ENCODE measurements at regions not wholly inside any gene's neighbourhood (a gene's known extent, or its start where the extent isn't known, plus 50 kb on each side); places are given as distances from the start of the nearest gene placed in this dataset.
"Not testable (repeated sequence)": the region's sequence is repeated elsewhere in the genome, so short reads cannot be mapped to it uniquely, and the experiment has no call there.

DNA sequence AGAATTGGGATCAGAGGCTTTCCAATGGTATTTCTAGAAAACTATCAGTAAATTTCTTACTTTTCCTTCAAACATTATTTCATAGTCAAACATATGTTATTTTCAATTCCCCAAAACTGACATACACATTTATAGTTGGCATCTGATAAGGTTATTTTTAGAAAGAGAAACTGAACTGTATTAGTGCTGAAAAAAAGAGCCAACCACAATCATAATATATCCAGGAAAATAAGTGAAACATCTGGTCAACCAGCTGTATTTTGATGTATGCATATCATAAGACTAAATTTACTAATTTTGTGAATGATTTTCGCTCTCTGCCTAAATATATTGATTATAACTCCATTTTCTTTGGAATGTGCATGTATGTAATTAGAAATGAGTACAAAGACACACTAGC, 554.2 kb downstream of the FLRT2 start:
- Mint-ChIP-seq H3K4me3 (no peak overlapping the region), H3K9me3 (peaks cover 12% of the 10 kb centered on the region), H3K4me1 (ENCODE audit: low read depth) (no peaks in the 10 kb centered on the region), H3K36me3 (ENCODE audit: low read depth) (peaks cover 10% of the 10 kb centered on the region), H3K27ac (no peak overlapping the region), H3K27me3 (no peaks in the 10 kb centered on the region)

DNA sequence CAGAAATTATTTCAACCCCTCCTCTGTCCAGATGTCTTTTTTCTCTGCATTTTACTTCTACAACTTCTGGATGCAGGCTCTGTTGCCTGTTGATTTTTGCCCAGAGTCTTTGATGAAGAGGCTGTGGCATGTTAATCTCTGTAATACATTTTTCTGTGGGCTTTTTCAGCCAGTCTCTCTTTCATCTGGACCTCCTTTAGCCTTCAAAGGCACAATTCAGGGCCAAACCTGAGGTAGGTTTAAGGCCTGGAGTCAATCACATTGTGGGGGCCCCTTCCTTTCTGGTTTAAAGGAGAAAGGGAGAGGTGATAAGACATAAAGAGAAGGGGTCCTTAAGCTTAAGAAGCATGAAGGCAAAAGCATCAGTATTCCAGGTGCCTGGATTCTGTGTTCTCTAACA, 553.7 kb downstream of the FLRT2 start:
- no peaks in the 10 kb centered on the region for H3K4me1 Mint-ChIP-seq (ENCODE audit: low read depth)
- H3K27me3 Mint-ChIP-seq: no peaks in the 10 kb centered on the region
- peaks cover 12% of the 10 kb centered on the region for H3K9me3 Mint-ChIP-seq
- no peak overlapping the region for H3K27ac Mint-ChIP-seq
- H3K4me3 Mint-ChIP-seq: no peak overlapping the region
- peaks cover 10% of the 10 kb centered on the region for H3K36me3 Mint-ChIP-seq (ENCODE audit: low read depth)

DNA sequence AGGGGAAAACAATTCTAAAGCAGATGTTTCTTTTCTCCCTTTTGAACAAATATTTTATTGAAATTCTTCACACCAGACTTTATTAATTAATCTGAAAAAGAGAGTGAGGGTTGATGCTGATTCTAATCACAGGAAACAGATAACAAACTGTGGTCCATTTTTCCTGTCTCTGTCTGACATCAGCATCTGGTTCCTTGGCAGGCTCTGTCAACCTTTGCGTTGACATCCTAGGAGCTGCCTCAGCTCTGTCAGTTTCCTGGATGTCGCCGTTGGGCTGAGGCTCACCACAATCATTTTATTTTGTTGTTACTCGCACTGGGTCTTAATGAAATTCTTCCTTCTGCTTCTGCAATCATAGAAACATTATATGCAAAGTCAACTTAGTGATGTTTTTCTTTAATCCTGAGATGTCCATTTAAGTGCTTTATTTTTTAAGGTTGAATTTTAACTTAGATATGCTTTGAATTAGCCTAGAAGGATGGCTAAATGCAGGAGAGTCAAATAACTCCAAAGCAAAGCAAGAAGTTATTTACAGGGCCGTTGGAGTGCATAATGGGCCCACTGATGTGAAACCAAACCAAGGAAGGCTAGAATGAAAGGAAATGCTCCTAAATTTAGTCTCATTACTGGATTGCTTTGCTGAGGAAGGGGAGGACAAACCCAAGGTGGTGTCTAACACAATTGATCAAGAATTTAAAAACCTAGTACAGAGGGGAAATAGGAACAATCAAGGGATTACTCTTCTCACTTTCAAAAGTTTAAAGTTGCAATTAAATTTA, 542.4 kb downstream of the FLRT2 start:
- Mint-ChIP-seq H3K27me3 (no peaks in the 10 kb centered on the region), H3K27ac (no peak overlapping the region), H3K36me3 (ENCODE audit: low read depth) (no peaks in the 10 kb centered on the region), H3K4me3 (no peak overlapping the region), H3K4me1 (ENCODE audit: low read depth) (peaks cover 10% of the 10 kb centered on the region), H3K9me3 (no peaks in the 10 kb centered on the region)

DNA sequence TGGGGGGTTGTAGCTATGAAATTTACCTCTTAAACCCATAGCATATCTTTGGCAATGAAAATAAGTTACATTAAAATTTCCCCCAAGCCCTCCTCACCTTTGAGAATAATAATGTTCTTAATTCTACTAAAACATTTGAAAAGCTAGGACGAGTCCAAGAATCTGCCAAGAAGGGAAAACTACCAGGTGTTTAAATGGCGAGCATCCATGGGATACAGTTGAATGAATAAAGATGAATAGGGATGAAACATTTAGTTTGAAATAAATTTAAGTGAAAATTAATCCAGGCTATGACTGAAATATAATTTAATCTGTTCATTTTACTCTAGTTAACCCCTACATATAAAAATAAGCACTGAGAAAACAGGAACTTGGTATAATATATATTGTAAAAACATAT, 536.7 kb downstream of the FLRT2 start:
- no peaks in the 10 kb centered on the region for H3K36me3 Mint-ChIP-seq (ENCODE audit: low read depth)
- H3K27me3 Mint-ChIP-seq: no peaks in the 10 kb centered on the region
- H3K9me3 Mint-ChIP-seq: no peaks in the 10 kb centered on the region
- H3K4me3 Mint-ChIP-seq: no peak overlapping the region
- H3K4me1 Mint-ChIP-seq (ENCODE audit: low read depth): no peaks in the 10 kb centered on the region
- no peak overlapping the region for H3K27ac Mint-ChIP-seq

DNA sequence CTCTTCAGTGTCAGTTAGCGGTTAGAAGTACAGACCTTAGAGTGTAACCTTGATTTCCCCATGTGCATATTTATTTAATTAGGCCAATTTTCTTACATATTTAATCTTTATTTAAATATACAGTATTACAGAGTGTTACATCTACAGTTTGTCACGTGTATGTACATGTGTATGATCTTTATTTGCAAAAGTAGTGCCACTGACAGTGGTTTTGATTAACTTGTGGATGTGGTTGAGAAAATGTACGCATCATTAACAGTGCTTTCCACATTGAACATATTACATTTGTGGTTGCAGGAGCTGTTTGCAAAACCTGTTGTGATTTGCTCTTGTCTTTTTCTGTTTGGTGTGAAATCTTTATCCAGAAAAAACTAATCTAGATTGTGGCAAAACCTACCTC, 535.5 kb downstream of the FLRT2 start:
- H3K27ac Mint-ChIP-seq: no peak overlapping the region
- no peak overlapping the region for H3K4me3 Mint-ChIP-seq
- no peaks in the 10 kb centered on the region for H3K36me3 Mint-ChIP-seq (ENCODE audit: low read depth)
- no peaks in the 10 kb centered on the region for H3K9me3 Mint-ChIP-seq
- H3K27me3 Mint-ChIP-seq: no peaks in the 10 kb centered on the region
- no peaks in the 10 kb centered on the region for H3K4me1 Mint-ChIP-seq (ENCODE audit: low read depth)

- not testable (repeated sequence) for H3K27me3 Mint-ChIP-seq; H3K4me1 Mint-ChIP-seq (ENCODE audit: low read depth); H3K4me3 Mint-ChIP-seq; H3K27ac Mint-ChIP-seq; H3K36me3 Mint-ChIP-seq (ENCODE audit: low read depth); H3K9me3 Mint-ChIP-seq
These were observed 534.7 kb downstream of the FLRT2 start for GRCh38 chr14:86064595-86064994.

DNA sequence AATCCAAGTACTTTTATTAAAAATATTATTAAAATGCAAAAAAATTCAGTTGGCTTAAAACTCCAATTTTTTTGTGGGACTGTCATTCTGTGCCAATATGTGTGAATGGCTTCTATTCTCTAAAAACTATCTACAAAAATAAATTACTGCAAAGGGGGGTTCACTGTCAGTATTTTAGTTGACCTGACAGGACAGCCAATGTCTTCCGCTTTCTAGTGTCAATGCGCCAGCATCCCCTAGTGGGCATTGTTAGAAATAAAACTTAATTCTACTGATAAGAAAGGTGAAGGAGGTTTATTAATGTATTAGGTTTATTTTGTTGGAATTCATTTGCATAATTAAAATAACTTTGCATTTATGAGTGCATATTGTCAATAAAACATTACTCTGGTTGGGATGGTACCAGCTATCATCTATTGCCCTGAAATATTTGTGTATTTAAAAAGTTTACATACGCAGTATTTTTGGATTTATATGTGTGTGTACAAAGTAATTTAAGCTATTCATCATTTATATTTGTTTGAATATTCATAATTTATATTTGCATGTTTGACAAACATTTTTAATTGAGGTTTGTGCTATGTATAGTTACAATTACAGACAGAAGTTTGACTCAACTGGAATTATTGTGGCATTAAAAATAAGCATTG, 527.2 kb downstream of the FLRT2 start:
- H3K9me3 Mint-ChIP-seq: no peaks in the 10 kb centered on the region
- no peaks in the 10 kb centered on the region for H3K36me3 Mint-ChIP-seq (ENCODE audit: low read depth)
- no peaks in the 10 kb centered on the region for H3K27me3 Mint-ChIP-seq
- H3K27ac Mint-ChIP-seq: no peak overlapping the region
- H3K4me1 Mint-ChIP-seq (ENCODE audit: low read depth): peaks cover 4% of the 10 kb centered on the region
- no peak overlapping the region for H3K4me3 Mint-ChIP-seq

DNA sequence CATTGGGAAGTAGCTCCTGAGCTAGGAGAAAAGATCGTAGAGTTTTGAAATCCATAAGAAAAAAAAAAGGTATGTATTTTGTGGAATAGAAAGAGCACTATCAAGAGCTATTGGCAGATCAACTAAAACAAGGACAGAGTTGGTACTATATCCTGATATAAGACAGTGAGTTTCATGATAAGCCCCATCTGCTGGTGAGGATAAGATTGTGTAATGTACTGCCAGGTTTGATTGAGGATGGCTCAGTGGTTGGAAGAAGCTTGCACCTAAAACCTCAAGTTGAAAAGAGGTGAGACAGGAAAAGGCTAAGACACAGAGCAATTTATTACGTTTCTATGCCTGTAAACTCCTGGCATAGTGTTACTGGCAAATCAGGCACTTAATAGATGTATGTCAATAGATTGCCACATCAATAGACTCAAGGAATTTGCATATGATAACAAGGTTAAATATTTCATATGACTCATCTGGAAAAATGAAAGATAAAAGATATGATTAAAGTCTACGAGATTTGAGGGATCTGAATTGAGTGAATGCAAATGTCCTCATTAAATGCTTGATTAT, 525.6 kb downstream of the FLRT2 start:
- no peaks in the 10 kb centered on the region for H3K9me3 Mint-ChIP-seq
- H3K36me3 Mint-ChIP-seq (ENCODE audit: low read depth): no peaks in the 10 kb centered on the region

GRCh38 chr14:86052868-86053267, 522.9 kb downstream of the FLRT2 start:
- no peak overlapping the region for H3K27ac Mint-ChIP-seq
- H3K4me1 Mint-ChIP-seq (ENCODE audit: low read depth): peaks cover 4% of the 10 kb centered on the region
- no peaks in the 10 kb centered on the region for H3K27me3 Mint-ChIP-seq
- H3K4me3 Mint-ChIP-seq: no peak overlapping the region
- H3K36me3 Mint-ChIP-seq (ENCODE audit: low read depth): no peaks in the 10 kb centered on the region
- H3K9me3 Mint-ChIP-seq: no peaks in the 10 kb centered on the region

More for the DNA sequence above, 525.6 kb downstream of the FLRT2 start:
- Mint-ChIP-seq H3K27me3 (no peaks in the 10 kb centered on the region), H3K4me3 (no peak overlapping the region), H3K27ac (no peak overlapping the region), H3K4me1 (ENCODE audit: low read depth) (peaks cover 4% of the 10 kb centered on the region)

GRCh38 chr14:86050757-86051156, 520.8 kb downstream of the FLRT2 start:
- H3K27me3 Mint-ChIP-seq: no peaks in the 10 kb centered on the region
- peaks cover 6% of the 10 kb centered on the region for H3K9me3 Mint-ChIP-seq
- H3K27ac Mint-ChIP-seq: no peak overlapping the region

GRCh38 chr14:86050072-86050683, 520.2 kb downstream of the FLRT2 start:
- H3K4me3 Mint-ChIP-seq: no peak overlapping the region
- no peak overlapping the region for H3K27ac Mint-ChIP-seq
- no peaks in the 10 kb centered on the region for H3K4me1 Mint-ChIP-seq (ENCODE audit: low read depth)
- peaks cover 11% of the 10 kb centered on the region for H3K9me3 Mint-ChIP-seq
- no peaks in the 10 kb centered on the region for H3K27me3 Mint-ChIP-seq
- H3K36me3 Mint-ChIP-seq (ENCODE audit: low read depth): peaks cover 14% of the 10 kb centered on the region

More at GRCh38 chr14:86050757-86051156, 520.8 kb downstream of the FLRT2 start:
- no peak overlapping the region for H3K4me3 Mint-ChIP-seq
- H3K36me3 Mint-ChIP-seq (ENCODE audit: low read depth): peaks cover 8% of the 10 kb centered on the region
- H3K4me1 Mint-ChIP-seq (ENCODE audit: low read depth): peaks cover 4% of the 10 kb centered on the region

DNA sequence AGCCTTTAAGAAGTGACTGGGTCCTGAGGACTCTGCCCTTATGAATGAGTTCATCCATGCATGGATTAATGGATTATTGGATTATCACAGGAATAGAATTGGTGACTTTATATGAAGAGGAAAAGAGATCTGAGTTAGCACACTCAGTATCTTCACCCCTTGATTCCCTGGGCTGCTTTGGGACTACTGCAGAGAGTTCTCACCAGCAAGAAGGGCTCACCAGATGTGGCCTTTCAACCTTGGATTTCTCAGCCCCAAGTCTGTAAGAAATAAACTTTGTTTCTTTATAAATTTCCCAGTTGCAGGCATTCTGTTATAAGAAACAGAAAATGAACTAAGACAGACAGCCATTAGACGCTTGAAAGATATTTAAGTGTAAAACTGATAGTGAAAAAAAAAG, 509.2 kb downstream of the FLRT2 start:
- Mint-ChIP-seq H3K36me3 (ENCODE audit: low read depth) (no peaks in the 10 kb centered on the region), H3K9me3 (no peaks in the 10 kb centered on the region), H3K27ac (no peak overlapping the region), H3K4me1 (ENCODE audit: low read depth) (no peaks in the 10 kb centered on the region), H3K27me3 (no peaks in the 10 kb centered on the region), H3K4me3 (no peak overlapping the region)

- H3K27me3 Mint-ChIP-seq: no peaks in the 10 kb centered on the region
These were observed 508.6 kb downstream of the FLRT2 start for GRCh38 chr14:86038387-86039042.

DNA sequence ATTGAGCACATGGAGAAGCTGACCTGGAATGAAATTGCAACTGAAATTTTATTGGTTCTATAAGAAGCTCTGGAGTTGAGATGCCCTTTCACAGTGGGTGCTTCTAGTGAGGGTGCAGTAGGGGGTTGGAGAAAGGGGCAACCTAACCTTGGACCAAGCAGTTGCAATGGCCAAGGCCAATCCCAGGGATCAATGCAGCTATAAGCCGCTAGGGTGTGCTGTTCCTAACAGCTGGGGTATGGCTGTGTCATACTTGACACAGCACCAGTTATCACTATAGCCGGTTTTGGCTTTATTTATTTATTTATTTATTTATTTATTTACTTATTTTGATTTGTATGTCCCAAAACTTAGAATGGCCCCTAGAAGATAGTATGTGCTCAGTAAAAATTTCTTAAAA, 505.9 kb downstream of the FLRT2 start:
- H3K4me3 Mint-ChIP-seq: no peak overlapping the region
- no peaks in the 10 kb centered on the region for H3K36me3 Mint-ChIP-seq (ENCODE audit: low read depth)
- no peaks in the 10 kb centered on the region for H3K4me1 Mint-ChIP-seq (ENCODE audit: low read depth)
- H3K27ac Mint-ChIP-seq: no peak overlapping the region
- H3K27me3 Mint-ChIP-seq: no peaks in the 10 kb centered on the region
- no peaks in the 10 kb centered on the region for H3K9me3 Mint-ChIP-seq

More at GRCh38 chr14:86038387-86039042, 508.6 kb downstream of the FLRT2 start:
- Mint-ChIP-seq H3K36me3 (ENCODE audit: low read depth) (no peaks in the 10 kb centered on the region), H3K4me1 (ENCODE audit: low read depth) (no peaks in the 10 kb centered on the region), H3K9me3 (no peaks in the 10 kb centered on the region), H3K4me3 (no peak overlapping the region), H3K27ac (no peak overlapping the region)

DNA sequence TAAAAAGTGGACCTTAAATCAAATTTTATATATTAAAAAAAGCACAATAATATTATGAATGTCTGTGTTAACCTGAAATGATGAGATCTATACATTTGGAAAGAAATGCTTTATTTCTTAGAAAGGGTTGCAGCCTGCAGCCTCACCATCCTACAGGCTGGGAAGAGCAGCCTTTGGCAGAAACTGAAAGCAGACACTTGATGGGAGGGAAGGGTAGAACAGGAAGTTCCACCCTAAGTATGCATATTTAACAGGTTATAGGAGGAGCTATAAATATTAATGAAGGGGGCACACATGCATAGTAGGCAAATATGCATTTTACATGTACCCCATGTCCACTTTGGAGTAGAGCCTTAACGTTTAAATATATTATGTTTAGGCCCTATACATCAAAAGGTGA, 498.0 kb downstream of the FLRT2 start:
- H3K27me3 Mint-ChIP-seq: no peaks in the 10 kb centered on the region
- H3K4me3 Mint-ChIP-seq: no peak overlapping the region
- no peak overlapping the region for H3K27ac Mint-ChIP-seq
- peaks cover 6% of the 10 kb centered on the region for H3K9me3 Mint-ChIP-seq
- H3K4me1 Mint-ChIP-seq (ENCODE audit: low read depth): no peaks in the 10 kb centered on the region
- H3K36me3 Mint-ChIP-seq (ENCODE audit: low read depth): no peaks in the 10 kb centered on the region

Measured in stimulated activated naive CD8-positive, alpha-beta T cell treated with anti-CD3 and anti-CD28 coated beads, Interleukin-15, Interleukin-2, amounts not matched to agents 100 ng/mL and 50 ng/mL, for 24 hours (primary cell).